ENCODE measurements at regions not wholly inside any gene's neighbourhood (a gene's known extent, or its start where the extent isn't known, plus 50 kb on each side); places are given as distances from the start of the nearest gene placed in this dataset.

- DNase-seq, result no peak
Observed at GRCh38 chr9:99441829-99442228, 219.7 kb downstream of the SEC61B start.

- DNase-seq, result peak; percentile 46
Observed at GRCh38 chr9:99445371-99445891, 223.3 kb downstream of the SEC61B start.

DNA sequence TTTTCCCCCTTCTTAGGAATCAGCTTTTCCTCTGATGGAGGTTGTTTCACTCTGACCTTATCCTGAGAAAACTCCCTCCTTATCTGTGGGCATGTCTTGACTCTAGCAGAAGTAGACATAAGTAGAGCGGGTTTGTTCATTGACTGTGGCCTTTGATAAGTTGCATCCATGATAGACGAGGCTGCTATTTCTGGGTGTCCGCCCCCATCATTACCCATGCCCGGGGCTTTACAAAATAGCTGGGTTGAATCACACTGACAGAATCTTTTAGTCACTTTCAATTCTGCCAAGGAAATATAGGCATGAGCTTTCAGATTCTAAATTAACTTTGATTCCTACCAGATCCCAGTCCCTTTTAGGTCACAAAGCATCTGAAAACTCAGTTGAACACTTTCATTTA lies 223.8 kb downstream of the SEC61B start:
- DNase-seq, result no peak

- DNase-seq, result no peak
Observed at GRCh38 chr9:99447951-99448350, 225.9 kb downstream of the SEC61B start.

GRCh38 chr9:99449726-99450125 lies 227.6 kb downstream of the SEC61B start:
- no peak for DNase-seq

DNA sequence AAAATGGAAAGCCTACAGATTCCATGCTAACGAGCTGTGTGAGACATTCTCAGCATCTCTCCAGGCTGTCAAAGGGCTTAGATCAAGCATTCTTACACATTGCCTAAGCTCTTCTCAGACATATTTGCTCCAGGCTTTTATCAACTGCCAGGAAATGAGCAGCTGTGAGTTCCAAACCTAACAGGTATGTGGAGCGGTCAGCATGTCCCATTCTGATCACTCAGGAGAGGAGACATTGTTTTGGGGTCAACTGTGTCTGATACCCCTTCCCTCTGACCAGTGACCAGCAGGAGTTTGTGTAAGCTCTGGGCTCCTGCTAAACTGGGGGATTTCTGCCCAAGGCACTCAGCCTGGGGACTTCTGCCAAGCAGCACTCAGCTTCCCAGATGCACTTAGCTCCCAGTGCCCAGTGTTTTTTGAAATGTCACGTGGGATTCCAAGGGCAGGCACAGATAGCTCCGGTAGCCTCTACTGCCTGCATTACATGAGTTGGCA lies 229.1 kb downstream of the SEC61B start:
- peak; percentile 8 for DNase-seq

DNA sequence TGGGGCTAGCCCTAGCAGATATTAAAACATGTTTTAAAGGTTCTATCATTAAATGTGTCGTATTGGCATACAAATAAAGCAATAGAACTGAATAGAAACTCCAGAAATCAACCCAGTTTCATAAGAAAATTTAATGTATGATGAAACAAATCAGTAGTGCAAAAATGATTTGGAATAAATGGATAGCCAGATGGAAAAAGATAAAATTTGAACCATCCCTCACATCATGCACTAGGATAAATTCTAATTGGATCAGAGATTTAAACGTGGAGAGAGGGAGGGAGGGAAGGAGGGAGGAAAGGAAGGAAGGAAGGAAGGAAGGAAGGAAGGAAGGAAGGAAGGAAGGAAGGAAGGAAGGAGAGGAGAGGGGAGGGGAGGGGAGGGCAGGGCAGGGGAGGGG lies 235.3 kb downstream of the SEC61B start:
- DNase-seq, result no peak

GRCh38 chr9:99457981-99458380 lies 235.9 kb downstream of the SEC61B start:
- no peak for DNase-seq

GRCh38 chr9:99459919-99460318 lies 237.8 kb downstream of the SEC61B start:
- no peak for DNase-seq

DNA sequence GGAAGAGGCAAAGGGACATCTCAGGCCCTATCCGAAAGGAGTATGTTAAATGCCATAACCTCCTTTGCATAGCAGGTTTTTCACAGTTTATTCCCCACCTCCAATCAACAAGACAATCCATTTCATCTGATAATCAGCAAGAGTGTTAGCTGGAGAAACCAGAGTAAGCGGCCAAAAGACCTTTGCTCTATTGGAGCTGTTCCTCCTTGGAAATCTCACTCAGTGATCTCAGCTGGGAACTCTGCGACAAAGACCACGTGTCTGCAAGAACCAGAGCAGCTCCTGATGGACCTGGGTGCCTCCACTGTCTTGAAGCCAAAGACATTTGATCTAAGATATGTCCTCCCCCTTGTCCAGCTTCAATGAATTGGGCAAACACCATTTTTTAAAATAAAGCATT lies 241.0 kb downstream of the SEC61B start:
- no peak for DNase-seq

- DNase-seq, result no peak
Observed at GRCh38 chr9:99464568-99464967, 242.5 kb downstream of the SEC61B start.

GRCh38 chr9:99465231-99465907 lies 243.3 kb downstream of the SEC61B start:
- peak; percentile 10 for DNase-seq

DNA sequence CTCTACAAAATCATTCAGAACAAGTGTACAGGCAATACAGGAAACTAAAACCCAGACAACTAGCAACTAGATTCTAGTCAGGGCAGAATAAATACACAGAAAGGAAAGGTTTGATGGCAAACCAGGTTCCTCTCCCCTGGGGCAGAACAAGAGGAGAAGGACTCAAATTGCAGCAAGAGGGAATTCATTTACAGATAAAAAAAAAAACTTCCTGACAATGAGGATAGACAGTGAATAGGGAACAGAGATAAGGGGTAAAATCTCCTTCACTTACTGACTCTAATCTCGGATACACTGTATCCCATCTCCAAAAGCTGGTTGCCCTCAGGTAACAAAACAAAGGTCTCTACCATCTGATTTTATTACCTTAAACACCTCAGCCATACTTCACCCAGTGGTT lies 244.0 kb downstream of the SEC61B start:
- no peak for DNase-seq

- DNase-seq, result no peak
Observed at GRCh38 chr9:99466781-99467180, 244.7 kb downstream of the SEC61B start.

DNA sequence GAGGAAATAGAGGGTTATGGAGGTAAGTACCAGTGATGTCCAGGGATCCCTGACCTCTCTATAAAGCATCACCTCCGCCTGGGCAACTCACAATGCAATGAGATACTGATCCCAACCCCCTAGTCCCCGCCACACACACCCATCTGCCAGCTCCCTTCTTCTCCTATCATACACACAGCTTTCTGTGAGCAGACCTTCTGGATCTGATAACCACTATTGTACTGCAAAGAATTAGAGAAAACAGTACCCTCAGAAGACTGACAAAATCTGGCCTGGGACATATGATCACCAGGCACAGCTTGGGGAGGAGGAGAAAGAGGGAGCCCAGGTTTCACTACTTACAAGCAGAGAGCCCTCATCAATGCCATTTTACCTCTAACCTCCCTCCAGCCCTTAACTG lies 249.0 kb downstream of the SEC61B start:
- no peak for DNase-seq

- DNase-seq, result no peak
Observed at GRCh38 chr9:99472240-99472915, 250.3 kb downstream of the SEC61B start.

DNA sequence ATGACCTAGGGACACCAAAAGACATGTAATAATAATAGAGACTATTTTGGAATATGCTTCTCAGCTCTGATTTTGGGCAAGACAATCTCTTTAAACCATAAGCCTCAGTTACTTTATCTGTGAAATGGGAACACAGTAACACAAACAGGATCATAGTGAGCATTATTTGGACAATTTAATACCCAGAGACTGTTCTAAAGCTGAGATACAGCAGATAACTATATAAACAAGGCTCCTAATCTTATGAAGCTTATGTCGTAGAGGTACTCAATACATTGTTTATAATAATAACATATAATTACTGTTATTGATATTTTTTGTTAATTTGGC lies 250.8 kb downstream of the SEC61B start:
- DNase-seq, result no peak

GRCh38 chr9:99474186-99474585 lies 252.1 kb downstream of the SEC61B start:
- peak; percentile 8 for DNase-seq

DNA sequence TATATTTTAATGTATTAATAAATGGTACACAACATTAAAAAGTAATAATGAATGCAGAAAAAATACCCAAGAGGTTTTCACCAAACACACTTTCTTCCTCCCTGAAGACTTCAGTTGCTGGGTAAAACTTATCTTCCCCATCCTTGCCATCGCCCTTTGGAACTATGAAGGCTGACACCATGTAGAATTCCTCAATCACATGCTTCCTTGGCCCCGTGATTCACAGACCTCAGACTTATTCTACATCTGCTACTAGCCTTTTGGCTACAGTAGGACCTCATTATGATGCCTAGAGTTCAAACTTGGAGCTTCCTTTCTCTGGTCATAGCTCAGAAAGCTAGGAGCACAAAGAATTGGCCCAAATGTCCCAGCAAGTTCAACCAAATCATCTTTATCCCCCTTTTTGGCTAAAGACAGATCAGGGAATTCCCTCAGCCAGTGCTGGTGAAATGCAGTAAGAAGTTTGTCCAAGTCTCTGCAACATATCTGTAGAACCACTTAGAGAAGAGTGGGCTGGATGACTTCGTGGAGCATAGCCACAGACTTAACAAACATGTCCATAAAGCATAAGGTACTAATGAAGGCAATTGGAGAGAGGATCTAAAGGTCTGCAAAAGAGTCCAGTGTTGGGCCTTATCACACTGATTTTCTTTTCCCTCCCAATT lies 253.5 kb downstream of the SEC61B start:
- no peak for DNase-seq

DNA sequence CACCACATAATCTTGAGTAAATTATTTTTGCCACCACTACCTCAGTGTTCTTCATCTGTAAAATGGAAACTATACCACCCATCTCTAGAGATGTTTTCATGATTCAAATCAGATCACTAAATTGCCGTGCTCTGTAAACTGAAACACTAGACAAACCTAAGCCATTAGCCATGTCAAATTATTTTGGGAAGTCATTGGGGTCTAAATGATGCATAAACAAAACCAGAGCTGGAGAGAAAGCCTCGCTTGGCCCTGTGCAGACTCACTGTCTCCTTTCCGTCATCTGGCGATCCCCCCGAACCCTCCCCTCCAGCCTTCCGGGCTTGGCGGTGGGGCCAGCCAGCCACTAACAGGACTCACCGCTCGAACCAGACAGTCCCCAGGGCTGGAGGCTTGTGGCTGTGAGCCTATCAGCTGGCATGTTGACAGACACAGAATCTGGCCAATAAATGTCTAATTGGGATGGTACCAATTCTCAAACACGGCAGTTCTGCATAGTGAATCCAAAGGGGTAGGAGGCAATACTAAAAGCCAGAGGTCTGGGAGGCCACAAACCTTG lies 256.5 kb downstream of the SEC61B start:
- DNase-seq, result no peak

DNA sequence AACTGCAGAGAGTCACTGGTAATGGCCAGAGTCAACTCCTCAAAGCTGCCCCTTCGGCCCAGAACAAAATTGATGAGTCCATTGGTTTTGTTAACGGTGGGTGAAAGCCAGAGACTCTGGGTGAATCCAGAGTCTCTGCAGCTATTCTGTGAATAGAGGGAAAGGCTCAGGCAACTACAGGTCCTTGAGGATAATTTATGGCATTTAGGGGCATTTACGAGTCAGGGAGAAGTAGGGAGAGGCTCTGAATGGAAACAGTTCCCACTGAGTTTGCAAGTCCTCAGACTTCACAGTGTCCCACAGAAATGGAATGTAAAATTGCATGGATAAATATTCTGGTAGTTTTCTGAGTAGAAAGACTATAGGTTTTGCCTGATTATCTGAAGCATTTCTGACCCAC lies 257.8 kb downstream of the SEC61B start:
- DNase-seq, result no peak

- DNase-seq, result no peak
Observed at GRCh38 chr9:99485459-99485858, 263.4 kb downstream of the SEC61B start.

DNA sequence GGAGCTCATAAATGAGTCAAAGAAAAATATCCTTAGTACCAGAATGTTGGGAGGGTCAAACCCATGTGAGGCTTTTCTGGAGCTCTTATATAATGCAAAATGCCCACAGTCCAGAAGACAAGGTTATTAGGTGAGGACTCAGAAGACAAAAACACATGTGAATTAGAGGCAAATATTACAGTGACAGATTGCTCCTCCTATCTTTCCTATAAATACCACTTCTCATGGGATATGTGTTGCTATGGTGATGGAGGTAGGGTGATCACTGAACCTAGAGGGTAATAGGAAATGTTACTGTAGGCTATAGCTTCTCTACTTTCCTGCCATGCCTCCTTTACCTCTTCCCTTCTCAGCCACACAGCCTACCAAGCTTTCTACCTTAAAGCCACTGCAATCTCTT lies 264.6 kb downstream of the SEC61B start:
- no peak for DNase-seq

All from occipital lobe (tissue), 1 donor.